ENCODE measurements at regions not wholly inside any gene's neighbourhood (a gene's known extent, or its start where the extent isn't known, plus 50 kb on each side); places are given as distances from the start of the nearest gene placed in this dataset.

GRCh38 chr4:117324851-117325491, 239.6 kb upstream of the TRAM1L1 start:
- no peak for DNase-seq (ENCODE audit: low read depth, low spot score)

- DNase-seq (ENCODE audit: low read depth, low spot score), result no peak
These were observed 240.7 kb upstream of the TRAM1L1 start for GRCh38 chr4:117326091-117326490.

- no peak for DNase-seq (ENCODE audit: low read depth, low spot score)
These were observed 242.1 kb upstream of the TRAM1L1 start for GRCh38 chr4:117327491-117327890.

- no peak for DNase-seq (ENCODE audit: low read depth, low spot score)
These were observed 243.0 kb upstream of the TRAM1L1 start for GRCh38 chr4:117328333-117328732.

GRCh38 chr4:117331817-117332216, 246.4 kb upstream of the TRAM1L1 start:
- DNase-seq (ENCODE audit: low read depth, low spot score), result no peak

GRCh38 chr4:117334451-117335188, 249.2 kb upstream of the TRAM1L1 start:
- no peak for DNase-seq (ENCODE audit: low read depth, low spot score)

- DNase-seq (ENCODE audit: low read depth, low spot score), result no peak
These were observed 272.1 kb upstream of the TRAM1L1 start for GRCh38 chr4:117357437-117357836.

GRCh38 chr4:117357866-117358265, 272.5 kb upstream of the TRAM1L1 start:
- no peak for DNase-seq (ENCODE audit: low read depth, low spot score)

- peak; percentile 12 for DNase-seq (ENCODE audit: low read depth, low spot score)
These were observed 285.7 kb upstream of the TRAM1L1 start for GRCh38 chr4:117370944-117371668.

- no peak for DNase-seq (ENCODE audit: low read depth, low spot score)
These were observed 289.7 kb upstream of the TRAM1L1 start for GRCh38 chr4:117375101-117375500.

GRCh38 chr4:117376692-117377091, 291.3 kb upstream of the TRAM1L1 start:
- no peak for DNase-seq (ENCODE audit: low read depth, low spot score)

GRCh38 chr4:117378942-117379341, 293.6 kb upstream of the TRAM1L1 start:
- no peak for DNase-seq (ENCODE audit: low read depth, low spot score)

GRCh38 chr4:117383468-117383867, 298.1 kb upstream of the TRAM1L1 start:
- no peak for DNase-seq (ENCODE audit: low read depth, low spot score)

- DNase-seq (ENCODE audit: low read depth, low spot score), result no peak
These were observed 300.1 kb upstream of the TRAM1L1 start for GRCh38 chr4:117385526-117385925.

GRCh38 chr4:117387072-117387471, 301.7 kb upstream of the TRAM1L1 start:
- no peak for DNase-seq (ENCODE audit: low read depth, low spot score)

- no peak for DNase-seq (ENCODE audit: low read depth, low spot score)
These were observed 314.9 kb upstream of the TRAM1L1 start for GRCh38 chr4:117400039-117400835.

GRCh38 chr4:117412661-117413060, 327.3 kb upstream of the TRAM1L1 start:
- DNase-seq (ENCODE audit: low read depth, low spot score), result no peak

- DNase-seq (ENCODE audit: low read depth, low spot score), result no peak
These were observed 332.5 kb upstream of the TRAM1L1 start for GRCh38 chr4:117417856-117418255.

GRCh38 chr4:117420948-117421347, 335.6 kb upstream of the TRAM1L1 start:
- DNase-seq (ENCODE audit: low read depth, low spot score), result no peak

- DNase-seq (ENCODE audit: low read depth, low spot score), result no peak
These were observed 336.3 kb upstream of the TRAM1L1 start for GRCh38 chr4:117421706-117422105.

- DNase-seq (ENCODE audit: low read depth, low spot score), result no peak
These were observed 336.9 kb upstream of the TRAM1L1 start for GRCh38 chr4:117422297-117422696.

- DNase-seq (ENCODE audit: low read depth, low spot score), result no peak
These were observed 340.3 kb upstream of the TRAM1L1 start for GRCh38 chr4:117425636-117426035.

Measured in ELF-1 (cell line).